Activated CD4-positive, alpha-beta T cell treated with anti-CD3 and anti-CD28 coated beads for 36 hours (primary cell): ENCODE measurements at regions not wholly inside any gene's neighbourhood (a gene's known extent, or its start where the extent isn't known, plus 50 kb on each side); places are given as distances from the start of the nearest gene placed in this dataset.

Experiments
- ATAC-seq: fragments of 200-7000 bp; cut with Tn5 transposase; one replicate; pipeline ENCODE4 v1.10.0; 2021; ENCODE audit warnings: mild to moderate bottlenecking, moderate library complexity
- CTCF ChIA-PET: fragments of 350-600 bp; sonication (Branson Sonifier 250); formaldehyde crosslinking; loops from one replicate; lab custom pipeline; 2021; ENCODE audit warnings: antibody characterized with exemption; lab: Charles Lee
- POLR2A ChIA-PET: fragments of 350-600 bp; sonication (Branson Sonifier 250); formaldehyde crosslinking; loops from one replicate; lab custom pipeline; 2021; ENCODE audit warnings: antibody characterized with exemption, inconsistent platforms; lab: Charles Lee
- DNase-seq: peaks from one replicate; pipeline ENCODE4 v3.0.0-alpha.2; 2020
- H3K27ac Mint-ChIP-seq: one replicate; pipeline ENCODE4 v1.8.0; 2021; ENCODE audit warnings: mixed read lengths
- H3K27me3 Mint-ChIP-seq: one replicate; pipeline ENCODE4 v1.8.0; 2021; ENCODE audit warnings: mixed read lengths
- H3K36me3 Mint-ChIP-seq: one replicate; pipeline ENCODE4 v1.8.0; 2021; ENCODE audit warnings: low read depth, mixed read lengths
- H3K4me1 Mint-ChIP-seq: one replicate; pipeline ENCODE4 v1.8.0; 2021; ENCODE audit warnings: mixed read lengths
- H3K4me3 Mint-ChIP-seq: one replicate; pipeline ENCODE4 v1.8.0; 2021; ENCODE audit warnings: mild to moderate bottlenecking, moderate library complexity, mixed read lengths
- H3K9me3 Mint-ChIP-seq: one replicate; pipeline ENCODE4 v1.8.0; 2021; ENCODE audit warnings: low read depth, mixed read lengths
- intact Hi-C, 2 experiments: fragments of 100-400 bp; cut with DNase I in 1 of 2; cut with micrococcal nuclease in 1 of 2; formaldehyde crosslinking; loops; one replicate each; pipeline versions ENCODE4 v1.14.2 to v1.15.1; 2022 to 2024; cut with DNase I, micrococcal nuclease

DNA sequence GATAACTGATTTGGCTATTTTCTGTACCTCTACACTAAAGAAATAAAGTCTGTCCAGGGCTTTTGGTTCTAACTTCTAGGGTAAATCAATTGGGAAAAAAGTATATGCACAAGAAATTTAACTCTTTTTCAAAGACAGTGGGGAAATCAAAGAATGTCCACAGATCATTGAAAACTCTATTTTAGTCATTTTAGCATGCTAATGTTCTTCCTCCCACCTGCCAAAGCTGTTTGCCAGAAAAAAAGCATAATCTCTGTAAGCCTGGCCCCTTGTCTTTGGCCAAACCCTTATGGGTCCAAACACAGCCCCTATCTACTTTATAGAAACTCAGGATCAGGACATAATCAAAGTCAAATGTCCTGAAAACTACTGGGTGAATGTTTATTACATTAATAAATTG is 302.2 kb upstream of the ESRRG start:
- POLR2A ChIA-PET, result no interaction called here
- Mint-ChIP-seq H3K4me1 (no peaks in the 10 kb centered on the region), H3K4me3 (no peak overlapping the region), H3K27ac (no peak overlapping the region), H3K36me3 (no peaks in the 10 kb centered on the region), H3K27me3 (no peaks in the 10 kb centered on the region), H3K9me3 (peaks cover 2% of the 10 kb centered on the region)
- intact Hi-C loops, result no loop called here
- no peak for DNase-seq
- CTCF ChIA-PET, result interaction anchor here (0.6 kb wide), 1 partner anchor 160 kb away, joined by 4 read pairs; no protein-coding TSS in a partner anchor
- no peak for ATAC-seq

DNA sequence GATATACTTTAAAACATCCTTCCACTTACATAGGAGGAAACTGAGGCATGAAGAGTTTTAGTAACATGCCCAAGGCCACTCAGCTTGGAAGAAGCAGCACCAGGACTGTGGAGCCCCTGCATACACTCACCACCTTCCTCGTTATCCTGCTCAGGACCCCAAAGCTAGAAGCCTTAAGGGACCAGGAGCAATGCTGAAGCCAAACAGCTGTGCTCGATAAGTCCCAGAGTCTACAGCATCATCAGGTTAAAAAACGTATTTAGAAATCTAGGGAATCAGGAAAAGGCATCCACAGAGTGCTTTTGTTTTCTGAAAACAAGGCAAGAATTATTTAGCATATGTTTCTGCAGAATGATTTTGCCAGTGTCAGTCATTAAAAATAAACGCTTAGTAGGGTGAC is 301.7 kb upstream of the ESRRG start:
- H3K27me3 Mint-ChIP-seq, result no peaks in the 10 kb centered on the region
- ChIA-PET CTCF (no interaction called here), POLR2A (no interaction called here)
- H3K36me3 Mint-ChIP-seq, result no peaks in the 10 kb centered on the region
- H3K9me3 Mint-ChIP-seq, result peaks cover 2% of the 10 kb centered on the region
- DNase-seq (no peak), ATAC-seq (no peak)
- H3K4me1 Mint-ChIP-seq, result no peaks in the 10 kb centered on the region
- H3K4me3 Mint-ChIP-seq, result no peak overlapping the region
- no peak overlapping the region for H3K27ac Mint-ChIP-seq
- intact Hi-C loops, result no loop called here

DNA sequence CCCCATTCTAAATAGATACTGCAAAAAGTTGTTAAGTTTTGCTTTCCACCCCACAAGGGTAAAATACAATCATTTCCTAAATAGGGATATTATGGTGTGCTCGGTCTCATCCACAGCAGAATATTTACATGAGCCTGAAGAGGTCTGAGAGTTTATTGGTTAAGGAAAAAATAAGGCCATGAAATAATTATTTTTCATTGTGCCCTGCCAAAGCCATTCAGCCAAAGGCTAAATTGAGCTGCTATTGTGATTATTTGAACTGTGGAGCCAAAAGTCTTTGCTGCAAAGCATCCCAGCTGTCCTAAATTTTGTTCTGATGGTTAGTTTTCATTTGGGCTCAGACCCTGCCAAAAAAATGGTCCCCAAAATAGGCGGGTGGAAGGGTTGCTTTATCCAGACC is 298.7 kb upstream of the ESRRG start:
- H3K9me3 Mint-ChIP-seq, result peaks cover 2% of the 10 kb centered on the region
- POLR2A ChIA-PET, result no interaction called here
- no peaks in the 10 kb centered on the region for H3K27me3 Mint-ChIP-seq
- no peaks in the 10 kb centered on the region for H3K36me3 Mint-ChIP-seq
- H3K4me1 Mint-ChIP-seq, result no peaks in the 10 kb centered on the region
- intact Hi-C loops, result no loop called here
- CTCF ChIA-PET, result no interaction called here
- ATAC-seq (no peak), DNase-seq (no peak)
- no peak overlapping the region for H3K27ac Mint-ChIP-seq
- no peak overlapping the region for H3K4me3 Mint-ChIP-seq

DNA sequence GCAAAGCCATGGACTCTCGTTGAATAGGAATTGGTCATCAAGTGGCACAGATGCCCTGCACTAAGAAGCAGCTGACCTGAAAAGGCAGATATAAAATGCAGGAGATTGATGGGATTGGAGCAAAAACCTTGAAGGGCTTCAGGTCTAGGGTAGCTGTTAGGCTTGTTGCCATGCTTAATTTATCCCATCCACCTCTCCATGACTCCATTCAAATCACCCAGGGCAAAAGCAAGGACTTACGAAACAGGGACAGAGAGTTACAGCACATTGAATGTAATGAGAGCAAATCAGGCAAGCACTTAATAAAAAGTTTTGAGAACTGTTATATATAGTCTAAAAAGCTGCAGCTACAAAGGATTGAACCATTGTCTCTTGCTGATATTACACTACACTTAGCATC is 298.2 kb upstream of the ESRRG start:
- POLR2A ChIA-PET, result no interaction called here
- no peak overlapping the region for H3K27ac Mint-ChIP-seq
- no peaks in the 10 kb centered on the region for H3K4me1 Mint-ChIP-seq
- ATAC-seq, result no peak
- DNase-seq, result no peak
- CTCF ChIA-PET, result no interaction called here
- H3K27me3 Mint-ChIP-seq, result no peaks in the 10 kb centered on the region
- H3K4me3 Mint-ChIP-seq, result no peak overlapping the region
- intact Hi-C loops, result no loop called here
- H3K36me3 Mint-ChIP-seq, result no peaks in the 10 kb centered on the region
- H3K9me3 Mint-ChIP-seq, result peaks cover 2% of the 10 kb centered on the region

DNA sequence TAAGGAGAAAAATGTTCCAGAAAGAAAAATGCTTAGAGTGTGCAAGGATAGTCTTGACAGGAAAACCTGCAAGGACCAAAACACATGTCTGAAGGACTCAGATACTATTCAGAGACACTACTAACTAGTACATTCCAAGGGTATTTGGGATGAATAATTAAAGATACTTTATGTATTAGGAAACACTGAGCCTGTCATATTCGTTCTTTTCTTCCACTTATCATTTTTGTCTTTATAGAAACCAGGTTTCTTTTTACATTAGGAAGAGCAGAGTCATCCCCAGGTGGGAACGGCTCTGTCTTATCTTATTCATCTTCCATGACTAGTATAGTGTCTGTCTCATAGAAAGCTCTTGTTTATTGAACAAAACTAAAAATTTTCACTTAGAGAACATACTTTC is 296.2 kb upstream of the ESRRG start:
- H3K4me1 Mint-ChIP-seq, result no peaks in the 10 kb centered on the region
- H3K36me3 Mint-ChIP-seq, result no peaks in the 10 kb centered on the region
- POLR2A ChIA-PET, result no interaction called here
- intact Hi-C loops, result no loop called here
- H3K4me3 Mint-ChIP-seq, result no peak overlapping the region
- CTCF ChIA-PET, result no interaction called here
- ATAC-seq (no peak), DNase-seq (no peak)
- no peaks in the 10 kb centered on the region for H3K9me3 Mint-ChIP-seq
- H3K27ac Mint-ChIP-seq, result no peak overlapping the region
- no peaks in the 10 kb centered on the region for H3K27me3 Mint-ChIP-seq

DNA sequence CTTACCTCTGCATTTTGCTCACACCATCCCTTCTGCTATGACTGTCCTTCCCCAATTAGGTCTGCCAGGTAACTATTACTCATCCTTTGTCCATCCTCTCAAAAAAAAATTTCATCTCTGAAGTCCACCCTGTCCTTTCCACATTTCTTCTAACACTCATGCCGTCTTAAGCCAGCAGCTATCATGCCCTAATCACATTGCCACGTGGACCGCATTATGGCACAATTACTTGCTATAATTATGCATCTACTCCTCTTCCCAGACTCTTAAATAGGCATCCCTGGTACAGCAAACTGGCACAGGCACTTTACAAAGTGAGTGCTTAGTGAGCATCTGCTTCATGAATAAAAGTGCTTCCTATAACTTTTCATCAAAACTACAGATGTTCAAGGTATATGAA is 295.4 kb upstream of the ESRRG start:
- ChIA-PET CTCF (interaction anchor here (0.7 kb wide), 1 partner anchor 272 kb away, joined by 3 read pairs; no protein-coding TSS in a partner anchor), POLR2A (no interaction called here)
- Mint-ChIP-seq H3K36me3 (no peaks in the 10 kb centered on the region), H3K4me3 (no peak overlapping the region), H3K27ac (no peak overlapping the region), H3K4me1 (no peaks in the 10 kb centered on the region), H3K9me3 (no peaks in the 10 kb centered on the region), H3K27me3 (no peaks in the 10 kb centered on the region)
- intact Hi-C loops, result no loop called here
- DNase-seq, result no peak
- ATAC-seq, result no peak

DNA sequence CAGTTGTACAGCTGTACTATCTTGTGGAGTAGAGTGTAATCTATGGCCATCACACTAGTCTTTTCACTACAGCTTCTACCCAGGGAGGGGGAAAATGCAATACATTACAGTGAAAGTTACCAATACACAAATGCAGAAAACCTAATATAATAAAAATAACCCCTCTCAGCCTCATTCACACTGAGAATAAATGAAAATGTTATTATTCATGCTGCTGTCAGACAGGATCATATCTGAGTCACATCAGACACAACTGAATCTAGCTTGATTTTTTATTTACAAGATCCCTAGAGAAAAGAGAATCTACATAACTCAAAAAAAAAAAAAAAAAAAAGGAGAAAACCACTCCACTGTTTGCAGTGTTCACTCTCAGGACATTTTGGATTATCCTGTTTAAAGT is 293.9 kb upstream of the ESRRG start:
- POLR2A ChIA-PET, result no interaction called here
- intact Hi-C loops, result no loop called here
- CTCF ChIA-PET, result no interaction called here
- Mint-ChIP-seq H3K9me3 (no peaks in the 10 kb centered on the region), H3K36me3 (no peaks in the 10 kb centered on the region), H3K27me3 (no peaks in the 10 kb centered on the region), H3K4me3 (no peak overlapping the region), H3K4me1 (no peaks in the 10 kb centered on the region), H3K27ac (no peak overlapping the region)
- no peak for ATAC-seq
- no peak for DNase-seq

DNA sequence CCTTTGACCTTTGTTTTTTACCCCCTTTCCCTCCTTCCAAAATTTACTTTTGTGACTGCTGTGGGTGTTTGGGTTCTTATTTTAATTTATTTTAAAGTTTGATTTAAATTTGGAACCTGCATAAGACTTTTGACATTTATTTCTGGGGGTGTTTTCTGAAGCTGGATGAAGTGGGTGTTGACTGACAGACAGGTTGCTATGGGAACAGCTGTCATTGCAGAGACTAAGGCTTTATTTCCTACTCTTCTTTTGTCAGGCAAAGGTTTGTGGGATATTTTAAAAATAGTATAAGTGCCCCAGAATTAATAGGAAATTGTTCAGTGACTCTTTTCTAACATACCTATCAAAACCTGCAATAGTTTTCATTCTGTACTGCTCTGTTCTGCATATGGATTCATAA is 290.8 kb upstream of the ESRRG start:
- intact Hi-C loops, result no loop called here
- no peak for DNase-seq
- no peak overlapping the region for H3K4me3 Mint-ChIP-seq

DNA sequence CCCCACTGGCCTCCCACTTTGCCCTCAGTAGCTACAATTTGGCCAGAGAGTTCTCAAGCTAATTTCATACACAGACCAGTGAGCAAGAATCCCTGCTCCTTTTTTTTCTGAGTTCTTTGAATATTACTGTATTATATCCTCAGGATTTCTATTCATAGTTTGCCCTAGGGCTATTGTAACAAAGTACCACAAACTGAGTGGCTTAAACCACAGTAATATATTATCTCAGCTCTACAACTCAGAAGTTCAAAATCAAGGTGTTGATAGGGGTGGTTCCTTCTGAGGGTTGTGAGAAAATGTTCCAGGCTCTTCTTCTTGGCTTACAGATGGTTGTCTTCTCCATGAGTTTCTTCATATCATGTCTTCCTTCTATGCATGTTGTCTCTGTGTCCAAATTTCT is 289.4 kb upstream of the ESRRG start:
- POLR2A ChIA-PET, result no interaction called here
- CTCF ChIA-PET, result no interaction called here
- ATAC-seq, result no peak
- no peaks in the 10 kb centered on the region for H3K4me1 Mint-ChIP-seq
- intact Hi-C loops, result no loop called here
- no peaks in the 10 kb centered on the region for H3K36me3 Mint-ChIP-seq
- H3K27ac Mint-ChIP-seq, result no peak overlapping the region
- no peak for DNase-seq
- H3K4me3 Mint-ChIP-seq, result no peak overlapping the region
- H3K9me3 Mint-ChIP-seq, result no peaks in the 10 kb centered on the region
- no peaks in the 10 kb centered on the region for H3K27me3 Mint-ChIP-seq

More for the DNA sequence above, 290.8 kb upstream of the ESRRG start:
- ATAC-seq, result no peak
- POLR2A ChIA-PET, result no interaction called here
- Mint-ChIP-seq H3K27ac (no peak overlapping the region), H3K36me3 (no peaks in the 10 kb centered on the region), H3K4me1 (no peaks in the 10 kb centered on the region), H3K9me3 (no peaks in the 10 kb centered on the region), H3K27me3 (no peaks in the 10 kb centered on the region)
- CTCF ChIA-PET, result no interaction called here

DNA sequence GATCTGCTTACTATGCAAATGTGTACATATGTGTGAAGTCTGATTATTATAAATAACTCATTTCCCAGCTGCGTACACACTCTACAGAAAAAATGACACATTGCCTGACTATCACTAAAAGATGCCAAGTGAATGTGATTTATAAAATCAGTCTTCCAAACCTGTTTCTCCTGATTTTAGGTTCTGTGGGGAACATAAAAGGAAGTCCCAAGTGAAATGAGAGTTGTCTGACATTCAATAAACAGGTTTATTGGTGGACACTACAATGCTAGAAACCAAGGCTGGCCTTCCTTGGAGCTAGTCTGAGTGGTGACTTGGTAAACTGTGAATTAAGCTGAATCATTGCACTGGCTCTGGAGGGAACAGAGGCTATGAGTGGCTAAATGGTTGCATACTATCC is 287.9 kb upstream of the ESRRG start:
- Mint-ChIP-seq H3K4me1 (no peaks in the 10 kb centered on the region), H3K4me3 (no peak overlapping the region)
- CTCF ChIA-PET, result no interaction called here

DNA sequence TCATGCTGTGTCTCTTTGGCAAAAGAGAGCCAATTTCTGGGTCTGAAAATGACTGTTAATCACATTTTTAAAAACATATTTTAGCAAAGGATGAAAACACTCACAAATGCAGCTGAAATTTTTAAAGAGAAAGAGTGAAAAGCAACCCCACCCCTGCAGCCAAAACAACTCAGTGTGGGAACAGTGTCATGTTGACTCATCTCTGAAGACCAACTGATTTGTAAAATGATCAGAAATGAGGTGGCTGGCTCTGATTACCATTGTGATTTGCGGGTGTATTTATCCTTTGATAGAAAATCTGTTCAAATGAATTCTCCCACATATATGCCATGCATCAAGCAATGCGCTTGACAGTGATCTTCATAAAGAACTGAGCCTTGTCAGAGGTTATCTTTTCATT is 287.0 kb upstream of the ESRRG start:
- POLR2A ChIA-PET, result no interaction called here
- H3K36me3 Mint-ChIP-seq, result no peaks in the 10 kb centered on the region
- CTCF ChIA-PET, result no interaction called here
- DNase-seq (no peak), ATAC-seq (no peak)
- H3K27ac Mint-ChIP-seq, result no peak overlapping the region
- no peak overlapping the region for H3K4me3 Mint-ChIP-seq
- intact Hi-C loops, result no loop called here
- no peaks in the 10 kb centered on the region for H3K4me1 Mint-ChIP-seq
- no peaks in the 10 kb centered on the region for H3K27me3 Mint-ChIP-seq
- H3K9me3 Mint-ChIP-seq, result no peaks in the 10 kb centered on the region

More for the DNA sequence above, 287.9 kb upstream of the ESRRG start:
- intact Hi-C loops, result no loop called here
- Mint-ChIP-seq H3K36me3 (no peaks in the 10 kb centered on the region), H3K9me3 (no peaks in the 10 kb centered on the region), H3K27me3 (no peaks in the 10 kb centered on the region), H3K27ac (no peak overlapping the region)
- ATAC-seq (no peak), DNase-seq (no peak)
- POLR2A ChIA-PET, result no interaction called here

DNA sequence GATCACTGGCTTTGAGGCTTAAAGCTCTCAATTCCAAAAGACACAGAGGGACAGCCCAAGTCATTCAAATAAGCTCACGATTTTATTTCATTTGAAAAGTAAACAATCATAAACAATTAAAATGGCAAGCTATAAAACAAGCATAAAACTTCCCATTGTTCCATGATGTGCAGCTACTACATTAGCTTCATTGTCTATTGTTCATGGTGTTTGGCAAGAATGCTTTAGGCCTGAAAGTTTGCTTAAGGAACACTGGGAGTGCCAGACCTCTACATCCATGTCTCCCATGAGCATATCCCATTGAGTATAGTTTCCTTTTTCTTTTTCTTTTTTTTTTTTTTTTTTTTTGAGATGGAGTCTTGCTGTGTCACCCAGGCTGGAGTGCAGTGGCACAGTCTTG is 286.1 kb upstream of the ESRRG start:
- intact Hi-C loops, result no loop called here
- no peaks in the 10 kb centered on the region for H3K9me3 Mint-ChIP-seq
- no peaks in the 10 kb centered on the region for H3K36me3 Mint-ChIP-seq
- CTCF ChIA-PET, result no interaction called here
- DNase-seq (no peak), ATAC-seq (no peak)
- H3K4me3 Mint-ChIP-seq, result no peak overlapping the region
- no peaks in the 10 kb centered on the region for H3K27me3 Mint-ChIP-seq
- no peaks in the 10 kb centered on the region for H3K4me1 Mint-ChIP-seq
- no peak overlapping the region for H3K27ac Mint-ChIP-seq
- POLR2A ChIA-PET, result no interaction called here

DNA sequence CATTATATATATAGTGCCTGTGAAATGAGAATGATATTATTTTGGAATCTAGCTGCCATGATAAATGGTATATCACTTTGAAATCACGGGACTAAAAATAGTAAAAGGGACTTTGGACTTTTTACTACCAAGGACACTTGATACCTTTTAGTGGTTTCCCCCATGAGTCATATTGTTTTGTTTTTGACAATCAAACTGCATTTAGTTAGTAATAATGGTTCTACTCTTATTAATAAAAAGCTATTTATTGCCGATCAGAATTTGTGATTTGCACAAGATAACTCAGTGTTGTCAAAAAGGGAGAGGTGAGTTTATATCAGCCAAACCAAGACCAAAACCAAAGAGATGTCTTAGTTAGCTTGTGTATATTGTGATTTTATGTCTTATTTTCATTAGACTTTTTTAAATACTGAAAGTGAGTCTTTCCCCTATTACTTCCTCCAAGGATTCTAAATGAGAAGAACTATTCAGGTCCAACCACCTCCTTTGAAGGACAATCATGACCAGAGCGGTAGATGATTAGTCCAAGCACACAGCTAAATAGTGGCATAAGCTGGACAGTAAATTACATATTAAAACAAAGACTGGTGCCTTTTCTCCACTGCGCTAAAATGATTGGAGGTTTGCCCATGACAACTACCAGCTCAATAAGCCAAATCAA is 281.7 kb upstream of the ESRRG start:
- DNase-seq, result no peak
- Mint-ChIP-seq H3K9me3 (peaks cover 3% of the 10 kb centered on the region), H3K4me3 (no peak overlapping the region), H3K27ac (no peak overlapping the region), H3K4me1 (no peaks in the 10 kb centered on the region), H3K27me3 (no peaks in the 10 kb centered on the region), H3K36me3 (no peaks in the 10 kb centered on the region)
- ChIA-PET POLR2A (no interaction called here), CTCF (no interaction called here)
- intact Hi-C loops, result no loop called here
- no peak for ATAC-seq
